ENCODE measurements at regions not wholly inside any gene's neighbourhood (a gene's known extent, or its start where the extent isn't known, plus 50 kb on each side); places are given as distances from the start of the nearest gene placed in this dataset.

DNA sequence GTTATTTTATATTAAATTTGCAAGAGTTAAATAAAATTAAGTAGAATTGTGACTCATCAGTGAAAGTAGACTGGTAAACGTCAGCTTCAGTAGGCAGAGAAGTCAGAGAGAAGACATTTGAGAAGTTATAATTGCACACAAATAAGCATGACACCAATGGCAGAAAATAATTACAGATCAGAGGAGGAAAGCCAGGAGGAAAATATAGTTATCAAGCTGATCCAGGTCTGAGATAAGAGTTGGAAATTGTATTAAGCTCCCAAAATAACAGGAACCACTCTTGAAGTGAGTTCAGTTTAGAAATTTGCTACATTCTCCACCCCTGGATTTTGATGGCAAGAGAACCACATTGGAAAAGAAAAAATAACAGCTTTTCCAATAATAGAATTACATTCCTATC is 533.8 kb upstream of the CHORDC1 start:
- DNase-seq (ENCODE audit: low read depth, low spot score) (peak; percentile 1), FAIRE-seq (no peak)
- BruUV-seq (replicated peaks), result no TSS peak
- no peaks in the 10 kb centered on the region for H3K9me1 ChIP-seq (replicated peaks; ENCODE audit: control insufficient read depth, extremely low read depth, insufficient read depth, low read length)
- H3K9ac ChIP-seq (replicated peaks; ENCODE audit: extremely low read depth, insufficient read depth, low read length), result no peak overlapping the region
- no peaks in the 10 kb centered on the region for H3K27me3 ChIP-seq (ENCODE audit: control insufficient read depth in 2 of 2, insufficient read depth in 2 of 2, low read length in 2 of 2)
- no peak overlapping the region for H2AFZ ChIP-seq (ENCODE audit: low read depth, low read length)
- no peaks in the 10 kb centered on the region for H3K9me3 ChIP-seq (replicated peaks; ENCODE audit: control insufficient read depth, insufficient read depth, low read length)
- CTCF ChIA-PET, result no interaction called here
- dilution Hi-C loops (cut with MboI; ENCODE audit: extremely low pct_ligation_motif_present, low sequenced_read_pairs) (no loop called here), intact Hi-C loops (cut with micrococcal nuclease) (no loop called here)
- H3K79me2 ChIP-seq (ENCODE audit: control insufficient read depth, insufficient read depth, low read length), result no peaks in the 10 kb centered on the region
- TF ChIP-seq MYC (IDR thresholded peaks at IDR 0.05; ENCODE audit: low read depth, low read length), result no peak
- TF ChIP-seq CTCF (IDR thresholded peaks at IDR 0.05; ENCODE audit: extremely low read depth in 1 of 2, insufficient read depth in 1 of 2, low read depth in 1 of 2, low read length in 2 of 2), result no peak
- no peak for TF ChIP-seq POLR2A (IDR thresholded peaks at IDR 0.05; ENCODE audit: low read depth, low read length)
- TF ChIP-seq EZH2 (IDR thresholded peaks at IDR 0.05; ENCODE audit: borderline replicate concordance, low read depth, low read length, severe bottlenecking), result no peak
- no peak for TF ChIP-seq FOS (IDR thresholded peaks at IDR 0.05; ENCODE audit: borderline replicate concordance, insufficient read depth, low read length)
- no peak for TF ChIP-seq JUN (IDR thresholded peaks at IDR 0.05; ENCODE audit: borderline replicate concordance, insufficient read depth, insufficient read length, low read depth)
- TF ChIP-seq MAX (IDR thresholded peaks at IDR 0.05; ENCODE audit: insufficient read depth, insufficient read length), result no peak
- no peak for TF ChIP-seq POLR2AphosphoS5 (IDR thresholded peaks at IDR 0.05; ENCODE audit: insufficient read depth, low read depth, low read length)
- TF ChIP-seq GATA2 (IDR thresholded peaks at IDR 0.05; ENCODE audit: insufficient read depth, insufficient read length, low read depth, low read length), result no peak
- H3K4me3 ChIP-seq (replicated peaks in 1 of 3; ENCODE audit: insufficient read depth in 1 of 3, low read depth in 1 of 3, low read length in 3 of 3), result no peak overlapping the region
- H3K4me1 ChIP-seq (ENCODE audit: control insufficient read depth, extremely low read depth, insufficient read depth, low read length), result no peaks in the 10 kb centered on the region
- H4K20me1 ChIP-seq (replicated peaks; ENCODE audit: control insufficient read depth, extremely low read depth, insufficient read depth, low read length), result no peaks in the 10 kb centered on the region
- H3K36me3 ChIP-seq (ENCODE audit: control insufficient read depth in 2 of 2, extremely low read depth in 1 of 2, insufficient read depth in 2 of 2, low read length in 2 of 2), result no peaks in the 10 kb centered on the region
- no peak overlapping the region for H3K4me2 ChIP-seq (ENCODE audit: insufficient read depth, low read length)
- POLR2A ChIA-PET, result no interaction called here
- no peak overlapping the region for H3K27ac ChIP-seq (ENCODE audit: insufficient read depth, low read depth, low read length)

All from endothelial cell of umbilical vein (primary cell).